BJ (cell line): ENCODE measurements at regions not wholly inside any gene's neighbourhood (a gene's known extent, or its start where the extent isn't known, plus 50 kb on each side); places are given as distances from the start of the nearest gene placed in this dataset.

Experiments
- CTCF ChIA-PET: fragments of 350-600 bp; formaldehyde crosslinking; extraction: SDS; loops from one replicate; lab custom pipeline; 2021; ENCODE audit warnings: antibody characterized with exemption, inconsistent platforms; lab: Yijun Ruan, JAX
- POLR2A ChIA-PET: fragments of 300-600 bp; sonication (Branson Sonifier 250); formaldehyde crosslinking; extraction: SDS; loops from one replicate; lab custom pipeline; 2021; ENCODE audit warnings: antibody characterized with exemption; lab: Charles Lee
- DNase-seq: peaks from one replicate; pipeline ENCODE4 v3.0.0-alpha.2; 2011; ENCODE audit warnings: low read depth
- H3K27me3 ChIP-seq: 2 replicates; pipeline ENCODE4 v1.6.0; 2011; ENCODE audit warnings: low read length; ENCODE audit not compliant: control insufficient read depth, insufficient read depth
- H3K36me3 ChIP-seq: 2 replicates; pipeline ENCODE4 v1.5.1; 2011; ENCODE audit warnings: low read length; ENCODE audit not compliant: control insufficient read depth, insufficient read depth
- H3K4me3 ChIP-seq: 2 replicates; pipeline ENCODE4 v1.5.1; 2011; ENCODE audit warnings: low read depth, mild to moderate bottlenecking, control low read depth, low read length
- CTCF ChIP-seq: IDR thresholded peaks from 2 replicates; pipeline ENCODE4 v1.5.1; 2011; ENCODE audit warnings: low read depth, mild to moderate bottlenecking, control low read depth, inconsistent platforms, low read length, moderate library complexity; ENCODE audit not compliant: insufficient read depth

- ChIA-PET POLR2A (no interaction called here), CTCF (no interaction called here)
- no peaks in the 10 kb centered on the region for H3K36me3 ChIP-seq
- H3K4me3 ChIP-seq = no peak overlapping the region
- DNase-seq = no peak
- H3K27me3 ChIP-seq = no peaks in the 10 kb centered on the region
- no peak for TF ChIP-seq CTCF
Observed at GRCh38 chr4:180966312-180966711, 1276.9 kb upstream of the TENM3 start.

- Histone ChIP-seq H3K36me3 (no peaks in the 10 kb centered on the region), H3K4me3 (no peak overlapping the region), H3K27me3 (no peaks in the 10 kb centered on the region)
- no peak for TF ChIP-seq CTCF
- ChIA-PET POLR2A (no interaction called here), CTCF (no interaction called here)
- DNase-seq = no peak
Observed at GRCh38 chr4:180967936-180968335, 1275.3 kb upstream of the TENM3 start.

GRCh38 chr4:180973894-180974293 lies 1269.3 kb upstream of the TENM3 start:
- DNase-seq = no peak
- ChIA-PET CTCF (no interaction called here), POLR2A (no interaction called here)
- Histone ChIP-seq H3K36me3 (no peaks in the 10 kb centered on the region), H3K27me3 (no peaks in the 10 kb centered on the region), H3K4me3 (no peak overlapping the region)
- TF ChIP-seq CTCF = no peak

- no peak overlapping the region for H3K4me3 ChIP-seq
- no peaks in the 10 kb centered on the region for H3K36me3 ChIP-seq
- no peaks in the 10 kb centered on the region for H3K27me3 ChIP-seq
- CTCF ChIA-PET = no interaction called here
- POLR2A ChIA-PET = no interaction called here
- DNase-seq = no peak
- no peak for TF ChIP-seq CTCF
Observed at GRCh38 chr4:180990931-180991330, 1252.3 kb upstream of the TENM3 start.

GRCh38 chr4:180993244-180993836 lies 1249.9 kb upstream of the TENM3 start:
- Histone ChIP-seq H3K36me3 (no peaks in the 10 kb centered on the region), H3K4me3 (no peak overlapping the region), H3K27me3 (no peaks in the 10 kb centered on the region)
- ChIA-PET POLR2A (no interaction called here), CTCF (no interaction called here)
- TF ChIP-seq CTCF = no peak
- DNase-seq = no peak
